ENCODE measurements at regions not wholly inside any gene's neighbourhood (a gene's known extent, or its start where the extent isn't known, plus 50 kb on each side); places are given as distances from the start of the nearest gene placed in this dataset.

DNA sequence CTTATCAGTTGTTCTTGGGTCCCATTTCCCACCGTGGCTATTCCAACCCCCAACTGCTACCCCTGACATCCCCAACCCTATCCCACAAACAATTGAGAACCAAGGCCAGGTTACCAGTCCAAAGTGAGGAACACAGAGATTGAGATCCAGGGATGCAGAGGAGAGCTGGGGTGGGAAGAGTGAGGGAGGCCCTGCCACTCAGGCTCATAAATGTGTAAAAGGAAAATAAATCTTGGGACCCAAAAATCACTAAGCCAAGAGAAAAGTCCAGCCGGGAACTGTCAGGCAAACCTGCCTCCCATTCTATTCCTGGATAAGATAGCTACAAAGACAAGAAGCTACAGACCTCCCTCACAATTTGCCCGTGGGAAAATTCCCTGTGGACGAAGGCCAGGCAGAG, 101.1 kb upstream of the DLG1 start:
- no peaks in the 10 kb centered on the region for H4K20me1 ChIP-seq (ENCODE audit: control insufficient read depth, insufficient read depth, insufficient read length)
- H3K79me1 ChIP-seq (ENCODE audit: insufficient read depth, low read depth, low read length, poor library complexity, severe bottlenecking) = no peaks in the 10 kb centered on the region
- no peak overlapping the region for H2AK5ac ChIP-seq (ENCODE audit: insufficient read length, low read length)
- Mint-ChIP-seq H3K4me1 (peaks cover 0 to 16% of the 10 kb centered on the region in 2 experiments; a peak in 2 of 4 replicates), H3K27ac (peak overlapping the region in 1 of 3 experiments; percentile 71; a peak in 2 of 7 replicates), H3K27me3 (ENCODE audit: low read depth) (no peaks in the 10 kb centered on the region), H3K36me3 (ENCODE audit: insufficient read depth in 1 of 3, low read depth in 3 of 3) (no peaks in the 10 kb centered on the region; a peak in 1 of 7 replicates), H3K4me3 (no peak overlapping the region; a peak in 1 of 5 replicates), H3K9me3 (no peaks in the 10 kb centered on the region)
- H3K9ac ChIP-seq (ENCODE audit: extremely low read depth, insufficient read length, low read length) = no peak overlapping the region
- no peak overlapping the region for H3K4ac ChIP-seq (ENCODE audit: low read depth, low read length)
- no peak overlapping the region for H2BK15ac ChIP-seq (ENCODE audit: low read depth, low read length)
- H3K27ac ChIP-seq (ENCODE audit: insufficient read length, low read depth, low read length) = no peak overlapping the region
- no peak overlapping the region for H3K23ac ChIP-seq (ENCODE audit: insufficient read length, low read depth, low read length)
- H2BK12ac ChIP-seq (ENCODE audit: insufficient read length, low read depth, low read length) = no peak overlapping the region
- no peaks in the 10 kb centered on the region for H3K9me3 ChIP-seq (ENCODE audit: control insufficient read depth, low read depth, low read length)
- no CpG with 5 or more reads among the region's 4 CpGs for WGBS (ENCODE audit: extremely low coverage, insufficient read length, low lambda C conversion rate)
- no peak overlapping the region for H2AFZ ChIP-seq (ENCODE audit: low read length)
- no peak overlapping the region for H4K5ac ChIP-seq (ENCODE audit: insufficient read length, low read depth, low read length)
- DNase-seq = no peak
- no peak overlapping the region for H2BK20ac ChIP-seq (ENCODE audit: low read depth, low read length, poor library complexity, severe bottlenecking)
- no peak overlapping the region for H3K4me2 ChIP-seq (ENCODE audit: insufficient read depth, insufficient read length, low read length)
- no peak overlapping the region for H2BK5ac ChIP-seq (ENCODE audit: insufficient read length, low read length)
- no peak overlapping the region; the same call in 1 of the 2 replicates for H3K14ac ChIP-seq (ENCODE audit: insufficient read depth, low read length)
- no peaks in the 10 kb centered on the region; the same call in 1 of the 2 replicates for H3K27me3 ChIP-seq (ENCODE audit: insufficient read depth, low read length)
- H2BK120ac ChIP-seq (ENCODE audit: low read depth, low read length, poor library complexity, severe bottlenecking) = no peak overlapping the region
- H3K56ac ChIP-seq (ENCODE audit: insufficient read length, low read depth, low read length) = no peak overlapping the region
- no peaks in the 10 kb centered on the region for H3K79me2 ChIP-seq (ENCODE audit: insufficient read depth, low read length)
- H3K23me2 ChIP-seq (ENCODE audit: insufficient read length, low read depth, low read length, poor library complexity, severe bottlenecking) = no peaks in the 10 kb centered on the region
- H4K91ac ChIP-seq (ENCODE audit: insufficient read length, low read depth, low read length) = no peak overlapping the region
- H3K4me1 ChIP-seq (ENCODE audit: insufficient read depth, low read length) = no peaks in the 10 kb centered on the region; the same call in 1 of the 2 replicates
- no peak overlapping the region for H3K18ac ChIP-seq (ENCODE audit: insufficient read length, low read depth, low read length)
- no peak overlapping the region for H3T11ph ChIP-seq (ENCODE audit: low read length)
- TF ChIP-seq, protein P1, sequence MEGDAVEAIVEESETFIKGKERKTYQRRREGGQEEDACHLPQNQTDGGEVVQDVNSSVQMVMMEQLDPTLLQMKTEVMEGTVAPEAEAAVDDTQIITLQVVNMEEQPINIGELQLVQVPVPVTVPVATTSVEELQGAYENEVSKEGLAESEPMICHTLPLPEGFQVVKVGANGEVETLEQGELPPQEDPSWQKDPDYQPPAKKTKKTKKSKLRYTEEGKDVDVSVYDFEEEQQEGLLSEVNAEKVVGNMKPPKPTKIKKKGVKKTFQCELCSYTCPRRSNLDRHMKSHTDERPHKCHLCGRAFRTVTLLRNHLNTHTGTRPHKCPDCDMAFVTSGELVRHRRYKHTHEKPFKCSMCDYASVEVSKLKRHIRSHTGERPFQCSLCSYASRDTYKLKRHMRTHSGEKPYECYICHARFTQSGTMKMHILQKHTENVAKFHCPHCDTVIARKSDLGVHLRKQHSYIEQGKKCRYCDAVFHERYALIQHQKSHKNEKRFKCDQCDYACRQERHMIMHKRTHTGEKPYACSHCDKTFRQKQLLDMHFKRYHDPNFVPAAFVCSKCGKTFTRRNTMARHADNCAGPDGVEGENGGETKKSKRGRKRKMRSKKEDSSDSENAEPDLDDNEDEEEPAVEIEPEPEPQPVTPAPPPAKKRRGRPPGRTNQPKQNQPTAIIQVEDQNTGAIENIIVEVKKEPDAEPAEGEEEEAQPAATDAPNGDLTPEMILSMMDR (conservative IDR thresholded peaks at IDR 0.05) = no peak
- H4K8ac ChIP-seq (replicated peaks; ENCODE audit: insufficient read length, low read depth, low read length) = no peak overlapping the region

Data from H9 (cell line).